ENCODE measurements at regions not wholly inside any gene's neighbourhood (a gene's known extent, or its start where the extent isn't known, plus 50 kb on each side); places are given as distances from the start of the nearest gene placed in this dataset.

DNA sequence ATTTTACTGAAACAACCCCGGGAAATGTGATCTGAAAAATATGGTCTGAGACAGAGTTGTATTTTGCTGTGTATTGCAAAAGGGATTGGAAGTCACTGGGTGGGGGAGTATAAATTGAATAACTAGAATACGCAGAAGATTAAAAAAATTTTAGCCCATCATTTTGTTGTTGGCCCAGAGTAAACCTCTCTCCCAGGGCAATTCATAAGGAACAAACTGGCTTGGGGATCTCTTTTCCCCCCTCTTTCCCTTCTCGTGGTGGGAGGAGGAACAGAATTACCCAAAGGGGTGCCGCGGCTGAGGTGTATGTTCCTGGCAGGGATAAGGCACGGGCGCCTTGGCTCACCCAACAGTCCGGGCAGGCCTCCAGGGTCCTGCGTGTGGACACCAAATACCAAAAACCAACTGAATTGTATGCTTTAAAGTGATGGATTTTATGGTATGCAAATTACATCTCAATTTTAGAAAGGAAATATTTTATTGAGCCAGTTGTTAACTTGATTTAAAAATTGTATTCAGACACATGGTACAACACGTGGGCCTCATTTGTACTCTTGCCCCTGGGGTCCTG, 121.2 kb upstream of the SPRED2 start:
- no peak for DNase-seq (ENCODE audit: extremely low read depth in 1 of 2, low read depth in 1 of 2)

DNA sequence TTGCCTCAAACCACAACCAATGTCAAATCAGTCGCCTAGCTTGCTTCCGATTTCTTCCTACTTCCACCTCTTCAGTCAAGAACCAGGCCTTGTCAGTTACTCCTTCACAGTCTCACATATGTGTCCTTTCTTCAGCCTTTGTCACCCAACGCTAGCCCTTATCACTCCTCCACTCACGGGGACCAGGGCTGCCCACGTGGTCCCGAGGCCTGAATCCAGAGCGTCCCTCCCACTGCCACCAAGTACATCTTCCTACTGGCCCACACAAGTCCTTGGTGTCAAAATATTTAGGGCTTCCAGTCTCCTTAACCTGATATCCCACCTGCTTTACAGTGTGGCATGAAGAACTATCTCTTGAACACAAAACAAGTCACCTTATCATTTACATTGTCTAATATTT, 119.1 kb upstream of the SPRED2 start:
- DNase-seq (ENCODE audit: extremely low read depth in 1 of 2, low read depth in 1 of 2): no peak

DNA sequence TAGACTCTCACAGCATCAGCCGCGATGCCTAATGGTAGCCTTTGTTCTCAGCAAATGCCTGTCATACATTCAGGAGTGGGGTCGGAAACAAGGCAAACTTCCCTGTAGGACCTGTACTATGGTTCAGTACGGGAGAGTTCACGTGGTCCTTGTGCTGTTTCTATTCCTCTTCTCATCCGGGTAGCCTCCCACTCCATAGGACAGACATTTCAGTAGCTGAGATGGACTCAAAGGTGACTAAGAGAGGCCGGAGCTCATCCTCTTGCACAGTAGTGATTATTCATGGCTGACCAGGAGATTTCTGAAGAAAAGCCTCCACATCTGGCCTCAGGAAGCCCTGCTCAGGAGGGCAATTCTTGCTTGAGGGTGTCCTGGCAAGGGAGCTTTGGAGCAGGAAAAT, 117.8 kb upstream of the SPRED2 start:
- DNase-seq (ENCODE audit: extremely low read depth in 1 of 2, low read depth in 1 of 2): no peak

DNA sequence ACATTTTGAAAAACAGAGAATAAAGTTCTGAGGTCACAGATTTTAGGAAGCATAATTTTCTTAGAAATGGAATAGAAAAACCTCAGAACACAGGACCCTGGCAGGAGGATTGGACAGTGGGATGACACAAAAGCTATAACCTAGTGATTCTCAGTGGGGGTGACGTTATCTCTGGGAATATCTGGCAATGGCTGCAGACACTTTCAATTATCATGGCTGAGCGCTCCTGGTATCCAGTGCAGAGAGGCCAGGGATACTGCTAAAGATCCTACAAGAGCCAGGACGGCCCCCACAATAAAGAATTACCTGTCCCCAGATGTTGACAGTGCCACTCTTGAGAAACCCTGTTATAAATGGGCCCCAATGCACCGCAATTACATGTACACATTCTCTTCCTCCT, 117.2 kb upstream of the SPRED2 start:
- DNase-seq (ENCODE audit: extremely low read depth in 1 of 2, low read depth in 1 of 2): no peak

DNA sequence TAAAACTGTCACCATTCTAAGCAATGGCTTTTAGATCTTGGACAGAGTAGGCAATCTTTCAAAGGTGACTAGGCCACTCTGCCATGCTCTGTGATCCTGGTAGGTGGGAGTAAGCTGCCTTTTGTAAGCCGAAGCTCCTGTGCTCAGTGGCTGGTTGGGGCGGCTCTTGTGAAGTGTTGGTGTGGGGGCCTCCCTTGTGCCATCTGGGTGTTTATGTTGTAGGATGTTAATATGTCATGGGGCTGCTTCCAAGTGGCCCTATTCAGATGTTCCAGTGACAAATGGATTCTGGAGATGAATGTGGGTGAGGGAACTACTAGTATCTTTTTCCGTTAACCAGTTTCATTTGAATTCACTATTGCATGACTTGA, 116.8 kb upstream of the SPRED2 start:
- no peak for DNase-seq (ENCODE audit: extremely low read depth in 1 of 2, low read depth in 1 of 2)

DNA sequence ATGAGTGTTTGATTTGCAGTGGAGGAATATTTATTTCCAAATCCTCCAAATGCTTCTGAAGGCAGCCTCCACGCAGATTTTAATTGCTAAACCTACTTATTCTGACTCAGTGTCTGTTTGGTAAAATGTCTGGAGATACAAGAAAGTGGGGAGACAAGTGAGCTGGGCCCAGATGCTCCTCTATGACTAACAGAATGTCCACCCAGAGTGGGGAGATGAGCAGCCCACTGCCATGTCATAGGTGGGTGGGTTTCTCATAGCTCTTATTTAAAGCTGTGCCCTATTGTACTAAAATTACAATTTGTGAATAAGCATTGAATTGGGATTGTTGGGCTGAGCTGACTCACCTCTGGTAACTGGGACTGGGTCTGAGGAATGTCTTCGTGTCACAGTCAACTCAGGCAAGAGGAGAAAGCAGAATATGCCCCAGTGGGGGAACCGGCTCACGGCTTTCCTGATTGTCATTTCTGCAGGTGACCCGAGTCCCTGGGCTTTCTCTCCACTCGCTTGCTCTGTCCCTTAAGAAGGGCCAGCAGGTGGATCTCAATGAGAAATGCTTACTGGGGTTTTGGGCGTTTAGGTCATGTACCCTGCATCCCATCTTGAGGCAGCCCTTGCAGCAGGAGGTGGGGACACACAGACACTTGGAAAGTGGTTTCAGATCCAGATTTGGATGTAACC, 116.3 kb upstream of the SPRED2 start:
- DNase-seq (ENCODE audit: extremely low read depth in 1 of 2, low read depth in 1 of 2): no peak

DNA sequence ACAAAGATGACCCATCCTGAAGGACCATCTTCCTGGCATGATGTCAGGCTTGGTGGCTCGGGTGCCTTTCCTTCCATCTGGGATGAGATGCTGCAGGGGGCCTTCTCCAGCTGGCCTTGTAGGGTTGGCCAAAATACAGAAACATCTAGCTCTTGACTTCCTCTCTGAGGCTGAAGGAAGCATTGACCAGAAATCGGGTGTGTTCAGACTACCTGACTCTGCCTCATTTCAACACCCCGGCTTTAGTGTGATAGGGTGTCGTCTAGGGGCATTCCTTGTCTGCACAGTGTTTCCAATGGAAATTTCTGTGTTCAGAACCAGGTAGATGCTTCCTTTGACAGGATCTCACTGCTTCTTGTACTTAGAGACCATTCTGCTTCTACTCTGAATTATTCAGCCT, 115.7 kb upstream of the SPRED2 start:
- no peak for DNase-seq (ENCODE audit: extremely low read depth in 1 of 2, low read depth in 1 of 2)

DNA sequence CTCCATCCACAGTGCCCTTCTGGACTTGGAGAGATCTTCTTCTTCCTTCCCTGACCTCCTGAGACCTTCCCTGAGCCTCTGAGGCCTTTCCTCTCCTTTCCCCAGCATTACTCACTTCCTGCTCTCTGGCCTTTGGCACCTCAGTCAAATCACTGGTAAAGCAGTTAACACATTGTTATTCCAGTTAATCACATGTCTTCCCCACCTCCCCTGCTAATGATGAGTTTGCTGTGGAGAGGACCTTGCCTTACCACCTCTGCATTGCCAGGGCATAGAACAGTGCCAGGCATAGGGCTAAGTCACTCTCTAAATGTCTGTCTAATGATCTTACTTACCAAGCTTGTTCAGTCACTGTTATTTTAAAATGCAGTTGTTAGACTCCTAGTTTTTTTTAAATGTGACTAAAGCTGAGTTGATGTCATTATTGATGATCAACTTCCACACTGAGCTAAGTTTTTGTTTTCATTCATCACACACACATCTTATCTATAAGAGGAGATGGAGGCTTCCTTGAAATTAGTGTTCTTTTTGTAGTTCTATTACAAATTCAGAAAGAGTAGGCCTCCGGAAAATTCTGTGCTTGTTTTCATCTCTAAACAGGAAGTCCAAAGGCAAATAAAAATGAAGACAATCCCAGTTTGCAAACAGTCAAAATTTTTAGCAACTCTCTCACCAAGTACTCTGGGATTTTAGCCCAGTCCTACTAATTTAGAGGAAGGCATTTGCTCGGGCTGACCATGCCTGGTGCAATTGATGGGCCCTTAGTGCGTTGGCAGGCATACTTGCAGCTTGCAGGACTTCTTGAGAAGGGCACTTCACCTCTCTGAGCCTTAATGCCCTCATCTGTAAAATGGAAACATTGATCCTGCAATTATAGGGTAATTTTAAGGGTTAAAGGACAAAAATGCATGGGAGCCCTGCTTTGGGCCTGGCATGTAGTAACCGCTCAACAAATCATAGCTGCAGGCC, 113.7 kb upstream of the SPRED2 start:
- DNase-seq (ENCODE audit: extremely low read depth in 1 of 2, low read depth in 1 of 2): no peak

DNA sequence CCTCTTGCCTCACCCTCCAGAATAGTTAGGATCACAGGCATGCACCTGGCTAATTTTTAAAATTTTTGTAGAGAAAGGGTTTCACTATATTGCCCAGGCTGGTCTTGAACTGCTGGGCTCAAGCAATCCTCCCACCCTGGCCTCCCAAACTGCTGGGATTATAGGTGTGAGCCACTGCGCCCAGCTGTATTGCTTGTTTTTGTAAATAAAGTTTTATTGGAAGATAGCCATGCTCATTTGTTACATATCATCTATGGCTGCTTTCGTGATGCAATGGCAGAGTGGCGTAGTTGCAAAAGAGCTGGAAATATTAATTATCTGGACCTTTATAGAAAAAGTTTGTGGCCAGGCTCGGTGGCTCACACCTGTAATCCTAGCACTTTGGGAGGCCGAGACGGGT, 109.4 kb upstream of the SPRED2 start:
- DNase-seq (ENCODE audit: extremely low read depth in 1 of 2, low read depth in 1 of 2): no peak

DNA sequence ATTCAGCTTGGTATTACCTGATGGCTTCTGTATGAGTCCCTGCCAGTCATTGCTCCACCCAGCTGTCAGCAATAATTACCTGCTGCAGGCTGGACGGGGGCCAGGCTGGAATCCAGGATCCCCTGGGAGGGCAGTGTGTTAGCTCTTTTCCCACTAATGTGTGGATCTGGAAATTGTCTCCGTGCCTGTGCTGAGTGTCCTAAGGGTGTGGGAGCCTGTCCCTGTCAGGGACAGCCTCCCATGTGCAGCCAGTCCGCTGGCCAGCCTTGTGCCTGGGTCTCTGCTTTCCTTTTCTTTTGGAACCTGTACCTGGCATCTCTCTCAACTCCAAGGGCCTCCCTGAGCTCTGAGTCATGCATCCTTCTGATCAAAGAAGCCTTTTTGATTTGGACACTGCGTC, 107.2 kb upstream of the SPRED2 start:
- no peak for DNase-seq (ENCODE audit: extremely low read depth in 1 of 2, low read depth in 1 of 2)

DNA sequence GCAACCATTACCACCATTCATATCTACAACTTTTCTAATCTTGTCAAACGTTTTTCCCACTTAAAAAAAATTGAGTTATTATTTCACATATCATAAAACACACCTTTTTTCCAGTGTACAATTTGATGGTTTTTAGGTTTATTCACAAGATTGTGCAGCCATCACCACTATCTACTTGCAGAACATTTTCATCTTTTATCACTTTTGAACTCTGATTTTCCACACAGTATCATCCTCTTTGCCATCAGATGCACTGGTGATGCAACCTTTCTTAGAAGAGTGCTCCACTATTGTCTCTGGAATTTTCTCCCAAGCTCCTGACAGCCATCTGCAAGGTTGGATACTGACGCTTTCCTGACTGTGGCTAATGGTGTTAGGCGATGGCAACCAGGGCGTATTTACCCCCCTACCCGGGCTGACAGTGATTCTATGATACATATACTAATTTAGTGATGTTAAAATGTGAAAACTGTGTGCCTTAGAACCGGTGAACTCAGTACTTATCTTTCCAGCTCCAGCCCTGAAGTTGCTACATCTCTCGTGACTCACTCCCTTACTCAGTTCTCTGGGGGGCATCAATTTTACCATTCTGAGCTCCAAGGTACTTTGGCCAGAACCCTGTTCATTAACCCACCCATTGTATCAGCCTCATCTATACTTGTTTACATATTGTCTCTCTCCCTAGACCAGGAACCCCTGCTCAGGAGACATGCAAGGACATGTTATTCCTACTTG, 105.4 kb upstream of the SPRED2 start:
- no peak for DNase-seq (ENCODE audit: extremely low read depth in 1 of 2, low read depth in 1 of 2)

DNA sequence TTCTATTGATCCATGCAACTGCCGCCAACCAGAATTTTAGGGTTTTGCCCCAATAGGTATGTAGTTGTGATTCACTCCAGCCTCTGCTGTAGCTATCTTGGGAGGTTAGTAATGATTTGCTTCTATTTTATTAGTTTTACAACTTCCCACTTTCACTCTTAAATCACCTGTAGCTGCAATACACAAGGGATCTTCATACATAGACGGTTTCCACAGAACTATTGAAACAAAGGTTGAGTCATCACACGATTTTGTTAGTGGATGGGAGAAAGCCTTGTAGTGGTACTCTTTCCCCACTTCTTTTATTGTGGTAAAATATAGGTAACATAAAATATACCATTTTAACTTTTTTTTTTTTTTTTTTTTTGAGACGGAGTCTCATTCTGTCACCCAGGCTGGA, 104.2 kb upstream of the SPRED2 start:
- DNase-seq (ENCODE audit: extremely low read depth in 1 of 2, low read depth in 1 of 2): no peak

DNA sequence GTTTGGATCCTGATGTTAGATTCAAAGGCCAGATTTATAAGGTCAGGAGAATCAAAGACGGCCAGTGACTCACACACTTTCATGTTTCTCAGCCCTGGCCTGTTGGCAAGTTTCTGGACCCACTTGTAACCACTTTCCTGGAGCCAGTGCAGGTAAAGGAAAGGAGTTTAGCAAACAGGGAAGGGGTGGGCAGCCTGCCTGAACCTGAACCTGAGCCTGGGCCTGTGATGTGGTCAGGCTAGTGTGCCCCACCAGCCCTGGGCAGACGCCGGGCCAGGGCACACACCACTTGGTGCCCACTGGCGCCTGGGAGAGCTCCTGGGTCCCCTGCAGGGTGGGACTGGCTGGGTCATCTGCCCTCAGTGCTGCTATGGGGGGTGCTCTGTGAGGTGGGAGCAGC, 100.5 kb upstream of the SPRED2 start:
- no peak for DNase-seq (ENCODE audit: extremely low read depth in 1 of 2, low read depth in 1 of 2)

DNA sequence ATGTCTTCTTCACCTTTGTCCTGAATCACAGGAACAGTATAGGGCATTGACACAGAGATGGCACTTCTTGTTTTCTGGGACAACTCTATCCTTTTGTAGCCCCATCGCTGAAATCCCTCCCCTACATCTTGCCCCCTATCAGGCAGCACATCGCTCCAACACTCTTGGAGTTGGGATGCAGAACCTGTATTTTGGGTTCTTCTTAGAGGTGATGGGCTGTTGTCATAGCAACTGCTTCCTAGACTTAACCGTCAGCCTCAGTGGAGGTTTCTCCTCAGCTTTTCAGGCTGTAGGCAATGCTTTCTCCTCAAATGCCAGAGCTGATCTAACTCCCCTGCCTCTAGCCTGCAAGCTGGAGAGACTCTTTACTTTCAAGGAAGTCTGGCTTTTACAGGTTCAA, 99.9 kb upstream of the SPRED2 start:
- DNase-seq (ENCODE audit: extremely low read depth in 1 of 2, low read depth in 1 of 2): no peak

DNA sequence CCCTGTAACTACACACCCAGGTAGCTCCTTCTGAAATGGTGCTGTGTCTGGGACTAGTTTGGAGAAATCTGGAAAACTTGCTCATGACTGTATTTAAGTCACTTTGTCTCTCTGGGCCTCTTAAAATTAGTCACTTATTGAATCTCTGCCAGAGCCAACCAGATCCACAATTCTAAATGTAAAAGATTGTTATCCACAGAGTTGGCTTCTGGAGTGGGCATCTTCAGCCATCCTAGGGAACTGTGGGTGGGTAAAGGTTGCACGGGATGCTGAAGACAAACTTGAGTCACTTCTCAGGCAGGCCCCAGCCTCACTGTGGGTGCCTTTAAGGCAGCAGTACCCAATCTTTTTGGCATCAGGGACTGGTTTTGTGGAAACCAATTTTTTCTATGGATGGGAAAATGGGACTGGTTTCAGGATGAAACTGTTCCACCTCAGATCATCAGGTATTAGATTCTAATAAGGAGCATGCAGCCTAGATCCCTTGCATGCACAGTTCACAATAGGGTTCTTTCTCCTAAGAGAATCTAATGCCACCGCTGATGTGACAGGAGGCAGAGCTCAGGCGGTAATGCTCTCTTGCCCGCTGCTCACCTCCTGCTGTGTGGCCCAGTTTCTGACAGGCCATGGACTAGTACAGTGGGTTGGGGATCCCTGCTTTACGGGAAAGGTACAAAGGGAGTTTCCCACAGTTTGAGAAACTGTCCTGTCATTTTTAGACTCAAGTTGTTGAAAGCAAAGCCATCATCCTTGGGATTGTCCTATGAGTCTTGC, 98.3 kb upstream of the SPRED2 start:
- DNase-seq (ENCODE audit: extremely low read depth in 1 of 2, low read depth in 1 of 2): no peak

DNA sequence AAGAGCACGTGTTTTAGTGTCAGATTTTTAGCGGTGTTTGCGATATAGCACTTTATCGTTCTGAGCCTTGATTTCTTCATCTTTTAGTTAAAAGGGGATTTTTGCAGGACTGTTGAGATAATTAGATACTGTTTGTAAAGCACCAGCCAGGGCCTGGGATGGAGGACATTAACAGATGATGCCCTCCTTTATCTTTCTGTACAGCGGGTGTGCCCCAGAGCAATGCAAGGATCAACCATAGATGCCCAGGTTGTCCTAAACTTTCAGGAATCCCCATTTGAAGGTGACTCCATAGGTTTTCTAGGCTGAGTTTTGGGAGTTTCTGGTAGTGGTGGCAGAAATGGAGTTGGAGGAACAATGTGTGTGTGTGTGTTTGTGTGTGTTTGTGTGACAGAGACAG, 97.0 kb upstream of the SPRED2 start:
- DNase-seq (ENCODE audit: extremely low read depth in 1 of 2, low read depth in 1 of 2): no peak

DNA sequence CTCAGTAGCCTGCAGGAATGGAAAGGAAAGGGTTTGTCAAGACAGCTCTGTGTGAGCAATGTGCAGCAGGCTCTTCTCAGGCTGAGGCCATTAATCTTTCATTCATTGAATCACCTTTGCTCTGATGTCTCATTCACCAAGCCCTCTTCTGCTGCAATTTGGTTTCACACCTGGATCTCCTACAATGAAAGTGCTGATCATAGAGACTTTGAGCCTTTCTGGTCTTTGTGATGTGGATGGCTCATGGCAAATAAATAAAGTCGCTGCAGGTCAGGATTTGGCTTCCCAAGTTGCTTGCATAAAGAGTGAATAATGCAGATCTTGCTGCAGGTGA, 95.8 kb upstream of the SPRED2 start:
- DNase-seq (ENCODE audit: extremely low read depth in 1 of 2, low read depth in 1 of 2): no peak

DNA sequence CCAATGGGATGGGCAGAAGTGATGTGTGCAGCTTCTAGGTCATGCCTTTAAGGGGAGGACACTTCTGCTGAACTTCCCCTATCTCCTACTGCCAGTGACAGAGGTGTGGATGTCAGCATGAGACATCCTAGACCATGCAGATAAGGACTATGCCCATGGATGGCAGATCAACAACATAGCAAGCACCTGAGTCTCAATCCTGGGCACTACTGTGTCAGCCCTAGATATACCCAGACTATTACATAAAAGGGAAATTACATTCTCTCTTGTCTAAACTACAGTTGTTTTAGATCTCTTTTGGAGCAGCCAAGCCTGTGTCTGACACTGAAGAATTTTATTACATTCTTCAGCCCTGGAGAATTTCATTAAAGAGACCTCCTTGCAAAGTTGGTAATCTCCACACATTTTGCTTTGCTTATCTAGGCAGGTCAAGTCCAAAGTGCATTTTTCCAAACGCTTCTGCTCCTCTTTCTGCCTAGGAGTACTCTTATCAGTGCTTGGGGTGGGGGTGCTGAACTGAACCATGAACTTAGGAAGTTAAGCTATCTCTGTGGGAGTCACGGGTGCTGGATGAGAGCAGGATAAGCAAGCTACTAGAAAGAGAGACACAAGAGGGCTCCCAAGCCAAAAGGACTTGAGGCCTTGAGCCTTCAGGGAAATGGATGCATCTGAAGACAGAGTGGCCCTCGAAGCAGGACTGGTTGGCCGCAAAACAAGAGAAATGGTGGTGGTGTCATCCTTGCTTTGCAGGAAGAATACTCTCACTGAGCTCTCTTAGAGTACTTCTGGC, 95.2 kb upstream of the SPRED2 start:
- no peak for DNase-seq (ENCODE audit: extremely low read depth in 1 of 2, low read depth in 1 of 2)

DNA sequence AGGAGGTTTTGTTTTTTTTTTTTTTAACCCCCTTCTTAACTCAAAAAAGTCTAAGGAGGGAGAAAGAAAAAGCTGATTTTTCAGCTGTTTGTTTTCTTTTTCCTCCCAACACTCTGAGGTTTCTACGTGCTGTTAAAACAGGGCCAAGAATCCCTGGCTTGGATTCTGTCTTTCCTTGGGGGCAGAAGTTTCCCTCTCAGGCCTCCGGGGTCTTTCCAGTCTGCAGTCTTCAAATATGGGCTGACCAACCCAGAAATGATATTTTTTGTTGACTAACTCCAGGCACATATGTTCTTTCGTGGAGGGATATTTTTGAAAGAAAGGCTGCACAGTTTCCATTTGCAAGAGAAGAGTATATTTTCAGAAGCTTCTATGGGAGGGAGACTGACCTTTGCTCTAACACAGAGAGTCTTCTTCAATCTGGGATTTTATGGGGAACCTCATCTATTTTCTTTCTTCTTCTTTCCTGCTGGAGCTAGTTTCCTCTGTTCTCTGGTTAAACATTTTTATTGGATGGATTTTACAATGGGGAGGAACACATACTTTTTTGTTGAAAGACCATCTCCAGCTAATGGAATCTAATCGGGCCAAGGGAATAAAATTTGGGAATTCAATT, 93.3 kb upstream of the SPRED2 start:
- DNase-seq (ENCODE audit: extremely low read depth in 1 of 2, low read depth in 1 of 2): no peak

DNA sequence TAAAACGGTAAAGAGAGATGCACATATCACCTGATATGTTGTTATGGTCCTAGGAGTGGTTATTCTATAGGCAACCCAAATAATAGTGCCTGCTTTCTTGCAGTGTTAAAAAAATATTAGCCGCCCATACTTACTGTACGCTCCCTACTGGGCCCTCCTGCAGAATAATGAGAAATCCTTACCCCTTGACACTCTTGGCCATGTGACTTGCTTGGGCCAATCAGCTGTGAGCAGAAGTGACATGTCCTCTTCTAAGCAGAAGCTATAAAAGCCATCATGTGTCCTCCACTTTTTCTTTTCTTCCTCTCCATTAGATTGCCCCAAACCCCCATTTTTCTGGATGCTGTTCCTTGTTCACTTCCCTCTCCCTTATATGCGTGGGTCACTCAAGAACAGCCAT, 90.5 kb upstream of the SPRED2 start:
- no peak for DNase-seq (ENCODE audit: extremely low read depth in 1 of 2, low read depth in 1 of 2)
